ENCODE measurements at regions not wholly inside any gene's neighbourhood (a gene's known extent, or its start where the extent isn't known, plus 50 kb on each side); places are given as distances from the start of the nearest gene placed in this dataset.

DNA sequence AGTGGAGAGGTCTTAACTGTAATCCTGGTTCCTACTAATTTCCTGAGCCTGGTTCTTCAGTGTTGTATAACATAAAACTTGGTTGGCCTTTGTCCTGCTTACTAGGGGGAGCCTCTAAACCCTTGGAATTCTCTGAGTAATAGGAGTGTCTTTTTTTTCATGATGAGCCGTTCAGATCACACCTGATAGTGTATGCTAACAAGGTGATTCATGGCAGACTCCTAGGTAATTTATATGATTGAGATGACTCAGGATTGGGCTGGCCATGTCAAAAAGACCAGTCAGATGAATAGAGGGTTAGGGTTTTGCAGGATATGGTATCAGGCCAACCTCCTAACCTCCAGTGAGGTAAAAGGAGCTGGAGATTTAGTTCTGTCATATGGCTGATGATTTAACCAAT is 135.8 kb upstream of the KLF12 start:
- TF ChIP-seq, protein P1, sequence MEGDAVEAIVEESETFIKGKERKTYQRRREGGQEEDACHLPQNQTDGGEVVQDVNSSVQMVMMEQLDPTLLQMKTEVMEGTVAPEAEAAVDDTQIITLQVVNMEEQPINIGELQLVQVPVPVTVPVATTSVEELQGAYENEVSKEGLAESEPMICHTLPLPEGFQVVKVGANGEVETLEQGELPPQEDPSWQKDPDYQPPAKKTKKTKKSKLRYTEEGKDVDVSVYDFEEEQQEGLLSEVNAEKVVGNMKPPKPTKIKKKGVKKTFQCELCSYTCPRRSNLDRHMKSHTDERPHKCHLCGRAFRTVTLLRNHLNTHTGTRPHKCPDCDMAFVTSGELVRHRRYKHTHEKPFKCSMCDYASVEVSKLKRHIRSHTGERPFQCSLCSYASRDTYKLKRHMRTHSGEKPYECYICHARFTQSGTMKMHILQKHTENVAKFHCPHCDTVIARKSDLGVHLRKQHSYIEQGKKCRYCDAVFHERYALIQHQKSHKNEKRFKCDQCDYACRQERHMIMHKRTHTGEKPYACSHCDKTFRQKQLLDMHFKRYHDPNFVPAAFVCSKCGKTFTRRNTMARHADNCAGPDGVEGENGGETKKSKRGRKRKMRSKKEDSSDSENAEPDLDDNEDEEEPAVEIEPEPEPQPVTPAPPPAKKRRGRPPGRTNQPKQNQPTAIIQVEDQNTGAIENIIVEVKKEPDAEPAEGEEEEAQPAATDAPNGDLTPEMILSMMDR (IDR thresholded peaks at IDR 0.05; ENCODE audit: insufficient read depth, low read length, poor library complexity, severe bottlenecking): no peak
- no peak for TF ChIP-seq EZH2phosphoT487 (conservative IDR thresholded peaks at IDR 0.05; ENCODE audit: low read length)
- Histone ChIP-seq H3K27me3 (ENCODE audit: low read length) (no peaks in the 10 kb centered on the region), H3K4me3 (ENCODE audit: insufficient read depth, low read length, poor library complexity, severe bottlenecking) (no peak overlapping the region), H3K79me2 (ENCODE audit: insufficient read depth, low read length) (no peaks in the 10 kb centered on the region), H3K9me2 (replicated peaks; ENCODE audit: insufficient read depth, low read length) (no peaks in the 10 kb centered on the region; the same call in 1 of the 2 replicates), H3K9ac (ENCODE audit: low read length) (no peak overlapping the region), H3K27ac (ENCODE audit: low read depth, low read length) (no peak overlapping the region), H3F3A (ENCODE audit: insufficient read depth) (no peaks in the 10 kb centered on the region), H3K9me3 (ENCODE audit: insufficient read depth, low read length) (no peaks in the 10 kb centered on the region; the same call in 1 of the 2 replicates), H2AFZ (ENCODE audit: low read depth, low read length, severe bottlenecking) (no peak overlapping the region), H3K36me3 (ENCODE audit: low read length) (no peaks in the 10 kb centered on the region), H3K4me2 (ENCODE audit: low read depth, low read length, poor library complexity, severe bottlenecking) (no peak overlapping the region), H4K20me1 (ENCODE audit: low read depth, low read length) (no peaks in the 10 kb centered on the region)

DNA sequence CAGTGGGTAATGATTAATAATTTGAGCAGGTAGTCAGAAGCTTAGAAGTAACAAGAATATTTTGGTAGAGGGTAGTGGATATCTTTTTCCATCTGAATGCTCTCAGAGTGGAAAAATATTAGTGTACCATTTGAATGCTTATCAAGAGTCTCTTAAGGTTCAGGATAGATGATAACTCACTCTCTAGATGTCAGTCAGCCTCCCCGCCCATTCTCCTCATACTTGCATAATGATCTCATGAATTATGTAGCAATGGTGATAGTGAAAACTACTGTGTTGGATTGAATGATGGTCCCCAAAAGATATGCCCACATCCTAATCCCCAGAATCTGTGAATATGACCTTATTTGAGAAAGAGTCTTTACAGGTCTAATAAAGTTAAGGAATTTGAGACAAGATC is 132.7 kb upstream of the KLF12 start:
- H3K9me2 ChIP-seq (replicated peaks; ENCODE audit: insufficient read depth, low read length): no peaks in the 10 kb centered on the region
- no peaks in the 10 kb centered on the region for H4K20me1 ChIP-seq (ENCODE audit: low read depth, low read length)
- H3K36me3 ChIP-seq (ENCODE audit: low read length): no peaks in the 10 kb centered on the region
- no peak overlapping the region for H3K9ac ChIP-seq (ENCODE audit: low read length)
- peaks cover 13% of the 10 kb centered on the region; the same call in 1 of the 2 replicates for H3K9me3 ChIP-seq (ENCODE audit: insufficient read depth, low read length)
- no peaks in the 10 kb centered on the region for H3F3A ChIP-seq (ENCODE audit: insufficient read depth)
- H3K27ac ChIP-seq (ENCODE audit: low read depth, low read length): no peak overlapping the region
- H3K79me2 ChIP-seq (ENCODE audit: insufficient read depth, low read length): no peaks in the 10 kb centered on the region
- no peak for TF ChIP-seq EZH2phosphoT487 (conservative IDR thresholded peaks at IDR 0.05; ENCODE audit: low read length)
- TF ChIP-seq, protein P1 (IDR thresholded peaks at IDR 0.05; ENCODE audit: insufficient read depth, low read length, poor library complexity, severe bottlenecking): no peak
- no peak overlapping the region for H3K4me3 ChIP-seq (ENCODE audit: insufficient read depth, low read length, poor library complexity, severe bottlenecking)
- no peaks in the 10 kb centered on the region for H3K27me3 ChIP-seq (ENCODE audit: low read length)
- no peak overlapping the region for H3K4me2 ChIP-seq (ENCODE audit: low read depth, low read length, poor library complexity, severe bottlenecking)
- H2AFZ ChIP-seq (ENCODE audit: low read depth, low read length, severe bottlenecking): no peak overlapping the region

GRCh38 chr13:74266309-74266708 is 132.1 kb upstream of the KLF12 start:
- H4K20me1 ChIP-seq (ENCODE audit: low read depth, low read length): no peaks in the 10 kb centered on the region
- no peaks in the 10 kb centered on the region for H3K36me3 ChIP-seq (ENCODE audit: low read length)
- H3K9me3 ChIP-seq (ENCODE audit: insufficient read depth, low read length): peaks cover 13% of the 10 kb centered on the region; the same call in 1 of the 2 replicates
- H2AFZ ChIP-seq (ENCODE audit: low read depth, low read length, severe bottlenecking): no peak overlapping the region
- no peaks in the 10 kb centered on the region for H3K79me2 ChIP-seq (ENCODE audit: insufficient read depth, low read length)
- TF ChIP-seq, protein P1 (IDR thresholded peaks at IDR 0.05; ENCODE audit: insufficient read depth, low read length, poor library complexity, severe bottlenecking): no peak
- TF ChIP-seq EZH2phosphoT487 (conservative IDR thresholded peaks at IDR 0.05; ENCODE audit: low read length): no peak
- H3K27ac ChIP-seq (ENCODE audit: low read depth, low read length): no peak overlapping the region
- no peak overlapping the region for H3K9ac ChIP-seq (ENCODE audit: low read length)
- H3K27me3 ChIP-seq (ENCODE audit: low read length): no peaks in the 10 kb centered on the region
- H3K4me2 ChIP-seq (ENCODE audit: low read depth, low read length, poor library complexity, severe bottlenecking): no peak overlapping the region
- no peaks in the 10 kb centered on the region for H3K9me2 ChIP-seq (replicated peaks; ENCODE audit: insufficient read depth, low read length)
- H3K4me3 ChIP-seq (ENCODE audit: insufficient read depth, low read length, poor library complexity, severe bottlenecking): no peak overlapping the region
- no peaks in the 10 kb centered on the region for H3F3A ChIP-seq (ENCODE audit: insufficient read depth)

All from SU-DHL-6 (cell line).